ENCODE measurements at regions not wholly inside any gene's neighbourhood (a gene's known extent, or its start where the extent isn't known, plus 50 kb on each side); places are given as distances from the start of the nearest gene placed in this dataset.

DNA sequence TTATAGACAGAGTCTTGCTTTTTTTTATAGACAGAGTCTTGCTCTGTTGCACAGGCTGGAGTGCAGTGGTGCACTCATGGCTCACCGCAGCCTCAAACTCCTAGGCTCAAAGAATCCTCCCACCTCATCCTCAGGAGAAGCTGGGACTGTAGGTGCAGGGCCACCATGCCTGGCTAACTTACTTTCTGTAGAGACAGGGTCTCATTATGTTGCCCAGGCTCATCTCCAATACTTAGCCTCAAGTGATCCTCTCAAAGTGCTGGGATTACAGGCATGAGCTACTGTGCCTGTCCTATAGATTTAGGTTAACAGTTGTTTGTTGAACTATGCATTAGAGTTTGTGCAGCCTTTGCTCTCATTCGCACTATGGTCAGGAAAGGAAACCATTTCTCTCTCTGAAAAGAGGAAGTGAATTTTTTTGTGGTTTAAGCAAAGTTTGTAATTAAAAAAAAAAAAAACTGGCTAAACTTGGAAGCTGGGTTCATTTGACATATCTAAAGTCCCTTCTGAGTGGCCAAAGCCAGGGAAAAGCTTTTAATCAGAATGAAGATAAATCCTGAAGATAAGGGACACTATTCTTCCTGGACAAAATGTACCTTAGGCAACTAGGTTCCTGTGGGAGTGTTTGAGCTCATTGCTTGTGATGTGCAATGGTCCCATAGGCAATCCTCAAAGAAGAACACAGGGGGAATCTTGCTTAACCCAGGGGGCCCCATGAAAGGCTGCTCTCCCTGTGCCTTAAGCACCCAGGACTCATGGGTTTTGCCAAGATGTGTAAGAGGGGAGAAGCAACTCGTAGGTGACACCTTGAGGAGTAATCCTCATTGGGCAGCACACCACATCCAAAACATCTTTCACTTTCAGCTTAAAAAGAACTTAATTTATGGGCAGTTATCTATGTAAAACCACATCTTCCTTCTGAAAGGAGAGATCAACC lies 201.7 kb downstream of the MREG start:
- H3K27me3 ChIP-seq (ENCODE audit: insufficient read depth, low read length) = 0 out of 2 replicates have a peak, but pooled peaks cover 4% of the 10 kb centered on the region
- H4K20me1 ChIP-seq (ENCODE audit: insufficient read depth, low read length) = no peaks in the 10 kb centered on the region
- no peaks in the 10 kb centered on the region for H3F3A ChIP-seq (ENCODE audit: insufficient read depth, low read length)
- no peak overlapping the region for H3K9ac ChIP-seq (ENCODE audit: low read length)
- TF ChIP-seq, protein P1, sequence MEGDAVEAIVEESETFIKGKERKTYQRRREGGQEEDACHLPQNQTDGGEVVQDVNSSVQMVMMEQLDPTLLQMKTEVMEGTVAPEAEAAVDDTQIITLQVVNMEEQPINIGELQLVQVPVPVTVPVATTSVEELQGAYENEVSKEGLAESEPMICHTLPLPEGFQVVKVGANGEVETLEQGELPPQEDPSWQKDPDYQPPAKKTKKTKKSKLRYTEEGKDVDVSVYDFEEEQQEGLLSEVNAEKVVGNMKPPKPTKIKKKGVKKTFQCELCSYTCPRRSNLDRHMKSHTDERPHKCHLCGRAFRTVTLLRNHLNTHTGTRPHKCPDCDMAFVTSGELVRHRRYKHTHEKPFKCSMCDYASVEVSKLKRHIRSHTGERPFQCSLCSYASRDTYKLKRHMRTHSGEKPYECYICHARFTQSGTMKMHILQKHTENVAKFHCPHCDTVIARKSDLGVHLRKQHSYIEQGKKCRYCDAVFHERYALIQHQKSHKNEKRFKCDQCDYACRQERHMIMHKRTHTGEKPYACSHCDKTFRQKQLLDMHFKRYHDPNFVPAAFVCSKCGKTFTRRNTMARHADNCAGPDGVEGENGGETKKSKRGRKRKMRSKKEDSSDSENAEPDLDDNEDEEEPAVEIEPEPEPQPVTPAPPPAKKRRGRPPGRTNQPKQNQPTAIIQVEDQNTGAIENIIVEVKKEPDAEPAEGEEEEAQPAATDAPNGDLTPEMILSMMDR (IDR thresholded peaks at IDR 0.05; ENCODE audit: low read length) = no peak
- TF ChIP-seq EZH2 (IDR thresholded peaks at IDR 0.05; ENCODE audit: borderline replicate concordance, low read length) = no peak
- no peak overlapping the region for H2AFZ ChIP-seq (ENCODE audit: low read length)
- no peak overlapping the region for H3K4me3 ChIP-seq (ENCODE audit: low read depth, low read length, poor library complexity, severe bottlenecking)
- H3K9me3 ChIP-seq (ENCODE audit: low read length) = no peaks in the 10 kb centered on the region
- no peak overlapping the region for H3K4me2 ChIP-seq (ENCODE audit: low read length)
- peaks cover 13% of the 10 kb centered on the region for H3K4me1 ChIP-seq (ENCODE audit: insufficient read depth, low read length, severe bottlenecking)
- no peaks in the 10 kb centered on the region for H3K9me2 ChIP-seq (ENCODE audit: low read depth, low read length)
- no peaks in the 10 kb centered on the region for H3K36me3 ChIP-seq (ENCODE audit: insufficient read depth, low read length)
- no peaks in the 10 kb centered on the region for H3K79me2 ChIP-seq (ENCODE audit: insufficient read depth, low read length)
- H3K27ac ChIP-seq (ENCODE audit: low read depth, low read length, poor library complexity, severe bottlenecking) = no peak overlapping the region

GRCh38 chr2:215811003-215811402 lies 202.3 kb downstream of the MREG start:
- H3K4me3 ChIP-seq (ENCODE audit: low read depth, low read length, poor library complexity, severe bottlenecking) = no peak overlapping the region
- TF ChIP-seq EZH2 (IDR thresholded peaks at IDR 0.05; ENCODE audit: borderline replicate concordance, low read length) = no peak
- TF ChIP-seq, protein P1 (IDR thresholded peaks at IDR 0.05; ENCODE audit: low read length) = no peak
- 0 out of 2 replicates have a peak, but pooled peaks cover 4% of the 10 kb centered on the region for H3K27me3 ChIP-seq (ENCODE audit: insufficient read depth, low read length)
- no peaks in the 10 kb centered on the region for H3K9me3 ChIP-seq (ENCODE audit: low read length)
- H3K36me3 ChIP-seq (ENCODE audit: insufficient read depth, low read length) = no peaks in the 10 kb centered on the region
- no peak overlapping the region for H3K4me2 ChIP-seq (ENCODE audit: low read length)
- H3F3A ChIP-seq (ENCODE audit: insufficient read depth, low read length) = no peaks in the 10 kb centered on the region
- H3K9ac ChIP-seq (ENCODE audit: low read length) = no peak overlapping the region
- H4K20me1 ChIP-seq (ENCODE audit: insufficient read depth, low read length) = no peaks in the 10 kb centered on the region
- no peak overlapping the region for H3K27ac ChIP-seq (ENCODE audit: low read depth, low read length, poor library complexity, severe bottlenecking)
- no peak overlapping the region for H2AFZ ChIP-seq (ENCODE audit: low read length)
- no peaks in the 10 kb centered on the region for H3K79me2 ChIP-seq (ENCODE audit: insufficient read depth, low read length)
- no peaks in the 10 kb centered on the region for H3K9me2 ChIP-seq (ENCODE audit: low read depth, low read length)
- peaks cover 13% of the 10 kb centered on the region for H3K4me1 ChIP-seq (ENCODE audit: insufficient read depth, low read length, severe bottlenecking)

DNA sequence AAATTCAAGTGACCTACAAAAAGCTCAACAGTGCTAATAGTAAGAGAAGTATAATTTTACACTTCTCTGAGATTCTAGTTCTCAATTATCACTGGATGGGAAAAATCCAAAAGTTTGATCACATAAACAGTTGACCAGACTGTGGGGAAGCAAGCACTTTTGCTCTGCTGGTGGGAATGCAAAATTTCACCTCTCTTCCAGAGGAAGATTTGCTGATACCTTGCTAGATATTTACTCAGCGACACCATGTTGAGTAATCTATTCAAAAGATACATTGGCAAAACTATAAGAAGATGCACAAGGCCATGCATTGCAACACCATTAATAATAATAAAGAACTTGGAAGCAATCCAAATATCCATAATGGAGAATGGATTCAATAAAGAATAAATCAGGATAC lies 204.4 kb downstream of the MREG start:
- H3K4me1 ChIP-seq (ENCODE audit: insufficient read depth, low read length, severe bottlenecking) = peaks cover 13% of the 10 kb centered on the region
- H3K36me3 ChIP-seq (ENCODE audit: insufficient read depth, low read length) = no peaks in the 10 kb centered on the region
- no peak overlapping the region for H2AFZ ChIP-seq (ENCODE audit: low read length)
- 0 out of 2 replicates have a peak, but pooled peaks cover 4% of the 10 kb centered on the region for H3K27me3 ChIP-seq (ENCODE audit: insufficient read depth, low read length)
- no peak overlapping the region for H3K27ac ChIP-seq (ENCODE audit: low read depth, low read length, poor library complexity, severe bottlenecking)
- no peak for TF ChIP-seq EZH2 (IDR thresholded peaks at IDR 0.05; ENCODE audit: borderline replicate concordance, low read length)
- TF ChIP-seq, protein P1 (IDR thresholded peaks at IDR 0.05; ENCODE audit: low read length) = no peak
- H3K4me3 ChIP-seq (ENCODE audit: low read depth, low read length, poor library complexity, severe bottlenecking) = no peak overlapping the region
- no peaks in the 10 kb centered on the region for H4K20me1 ChIP-seq (ENCODE audit: insufficient read depth, low read length)
- no peaks in the 10 kb centered on the region for H3K9me2 ChIP-seq (ENCODE audit: low read depth, low read length)
- H3K9me3 ChIP-seq (ENCODE audit: low read length) = no peaks in the 10 kb centered on the region
- no peaks in the 10 kb centered on the region for H3F3A ChIP-seq (ENCODE audit: insufficient read depth, low read length)
- H3K79me2 ChIP-seq (ENCODE audit: insufficient read depth, low read length) = no peaks in the 10 kb centered on the region
- H3K4me2 ChIP-seq (ENCODE audit: low read length) = no peak overlapping the region
- H3K9ac ChIP-seq (ENCODE audit: low read length) = no peak overlapping the region
